ENCODE measurements at regions not wholly inside any gene's neighbourhood (a gene's known extent, or its start where the extent isn't known, plus 50 kb on each side); places are given as distances from the start of the nearest gene placed in this dataset.

GRCh38 chr2:155836439-155836838 is 496.1 kb downstream of the NR4A2 start:
- Histone ChIP-seq H3K27ac (ENCODE audit: low read depth, low read length, poor library complexity, severe bottlenecking) (no peak overlapping the region), H4K20me1 (ENCODE audit: insufficient read depth, low read length) (no peaks in the 10 kb centered on the region), H3K4me1 (ENCODE audit: insufficient read depth, low read length, poor library complexity, severe bottlenecking) (no peaks in the 10 kb centered on the region), H2AFZ (ENCODE audit: low read length) (no peak overlapping the region), H3K4me2 (ENCODE audit: low read length) (no peak overlapping the region), H3K36me3 (ENCODE audit: insufficient read depth, low read length) (no peaks in the 10 kb centered on the region), H3K4me3 (ENCODE audit: low read depth, low read length, poor library complexity, severe bottlenecking) (no peak overlapping the region), H3K79me2 (ENCODE audit: insufficient read depth, low read depth, low read length) (no peaks in the 10 kb centered on the region), H3K9me3 (ENCODE audit: low read length) (no peaks in the 10 kb centered on the region), H3K9me2 (ENCODE audit: insufficient read depth, low read length) (no peaks in the 10 kb centered on the region)
- CTCF ChIA-PET (ENCODE audit: unreplicated experiment): no interaction called here
- DNase-seq (ENCODE audit: low spot score): no peak
- intact Hi-C loops (cut with micrococcal nuclease; ENCODE audit: unreplicated experiment): no loop called here
- POLR2A ChIA-PET: no interaction called here
- TF ChIP-seq CTCF (conservative IDR thresholded peaks at IDR 0.05; ENCODE audit: low read length) (no peak), EZH2phosphoT487 (IDR thresholded peaks at IDR 0.05; ENCODE audit: borderline replicate concordance, low read depth, low read length) (no peak)
- BruUV-seq (replicated peaks): no TSS peak

- no peak for TF ChIP-seq CTCF (conservative IDR thresholded peaks at IDR 0.05; ENCODE audit: low read length)
- TF ChIP-seq EZH2phosphoT487 (IDR thresholded peaks at IDR 0.05; ENCODE audit: borderline replicate concordance, low read depth, low read length): no peak
- Histone ChIP-seq H3K4me2 (ENCODE audit: low read length) (no peak overlapping the region), H3K4me3 (ENCODE audit: low read depth, low read length, poor library complexity, severe bottlenecking) (no peak overlapping the region), H4K20me1 (ENCODE audit: insufficient read depth, low read length) (no peaks in the 10 kb centered on the region), H3K9me3 (ENCODE audit: low read length) (no peaks in the 10 kb centered on the region), H3K36me3 (ENCODE audit: insufficient read depth, low read length) (no peaks in the 10 kb centered on the region), H3K4me1 (ENCODE audit: insufficient read depth, low read length, poor library complexity, severe bottlenecking) (no peaks in the 10 kb centered on the region), H2AFZ (ENCODE audit: low read length) (no peak overlapping the region), H3K9me2 (ENCODE audit: insufficient read depth, low read length) (no peaks in the 10 kb centered on the region), H3K27ac (ENCODE audit: low read depth, low read length, poor library complexity, severe bottlenecking) (no peak overlapping the region), H3K79me2 (ENCODE audit: insufficient read depth, low read depth, low read length) (no peaks in the 10 kb centered on the region)
- no TSS peak for BruUV-seq (replicated peaks)
- intact Hi-C loops (cut with micrococcal nuclease; ENCODE audit: unreplicated experiment): no loop called here
- CTCF ChIA-PET (ENCODE audit: unreplicated experiment): no interaction called here
- DNase-seq (ENCODE audit: low spot score): no peak
- POLR2A ChIA-PET: no interaction called here
Measured at GRCh38 chr2:155830817-155831579, 501.5 kb downstream of the NR4A2 start.

DNA sequence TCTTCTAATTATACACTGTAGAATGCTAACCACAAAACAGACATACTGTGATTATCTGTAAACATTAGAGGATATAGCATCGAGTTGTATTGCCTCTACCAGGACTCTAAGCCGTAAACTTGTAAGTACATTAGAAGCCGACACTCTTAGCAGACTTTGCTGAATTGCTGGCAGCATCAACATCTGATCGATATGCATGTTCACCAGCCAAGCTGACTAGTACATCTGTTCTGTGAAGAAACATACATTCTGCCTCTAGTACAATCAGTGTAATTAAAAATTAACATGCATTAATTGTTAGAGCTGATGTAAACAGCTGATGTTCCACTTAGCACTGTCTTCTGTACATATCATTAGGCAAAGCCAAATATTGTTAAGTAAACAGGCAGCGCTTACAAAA is 502.2 kb downstream of the NR4A2 start:
- intact Hi-C loops (cut with micrococcal nuclease; ENCODE audit: unreplicated experiment): no loop called here
- no peak overlapping the region for H2AFZ ChIP-seq (ENCODE audit: low read length)
- H3K4me2 ChIP-seq (ENCODE audit: low read length): no peak overlapping the region
- H3K9me2 ChIP-seq (ENCODE audit: insufficient read depth, low read length): no peaks in the 10 kb centered on the region
- no peaks in the 10 kb centered on the region for H3K4me1 ChIP-seq (ENCODE audit: insufficient read depth, low read length, poor library complexity, severe bottlenecking)
- H3K79me2 ChIP-seq (ENCODE audit: insufficient read depth, low read depth, low read length): no peaks in the 10 kb centered on the region
- CTCF ChIA-PET (ENCODE audit: unreplicated experiment): no interaction called here
- H3K36me3 ChIP-seq (ENCODE audit: insufficient read depth, low read length): no peaks in the 10 kb centered on the region
- DNase-seq (ENCODE audit: low spot score): no peak
- POLR2A ChIA-PET: no interaction called here
- no peaks in the 10 kb centered on the region for H4K20me1 ChIP-seq (ENCODE audit: insufficient read depth, low read length)
- H3K27ac ChIP-seq (ENCODE audit: low read depth, low read length, poor library complexity, severe bottlenecking): no peak overlapping the region
- no peak for TF ChIP-seq EZH2phosphoT487 (IDR thresholded peaks at IDR 0.05; ENCODE audit: borderline replicate concordance, low read depth, low read length)
- TF ChIP-seq CTCF (conservative IDR thresholded peaks at IDR 0.05; ENCODE audit: low read length): no peak
- H3K9me3 ChIP-seq (ENCODE audit: low read length): no peaks in the 10 kb centered on the region
- BruUV-seq (replicated peaks): no TSS peak
- H3K4me3 ChIP-seq (ENCODE audit: low read depth, low read length, poor library complexity, severe bottlenecking): no peak overlapping the region
